ENCODE measurements at regions not wholly inside any gene's neighbourhood (a gene's known extent, or its start where the extent isn't known, plus 50 kb on each side); places are given as distances from the start of the nearest gene placed in this dataset.
"Not testable (repeated sequence)": the region's sequence is repeated elsewhere in the genome, so short reads cannot be mapped to it uniquely, and the experiment has no call there.

- TF ChIP-seq SUZ12 (IDR thresholded peaks at IDR 0.05); BHLHE40 (IDR thresholded peaks at IDR 0.05; ENCODE audit: borderline replicate concordance); FOXK2 (IDR thresholded peaks at IDR 0.05); TARDBP (IDR thresholded peaks at IDR 0.05); SP1 (IDR thresholded peaks at IDR 0.05); FOXA1 (IDR thresholded peaks at IDR 0.05); ELF4 (IDR thresholded peaks at IDR 0.05); ARNT (IDR thresholded peaks at IDR 0.05); FOXM1 (IDR thresholded peaks at IDR 0.05; ENCODE audit: borderline replicate concordance); HDGF (IDR thresholded peaks at IDR 0.05; ENCODE audit: borderline replicate concordance): not testable (repeated sequence)
These were observed 778.6 kb downstream of the UQCRFS1 start for GRCh38 chr19:28434365-28434764.
